Keratinocyte (primary cell): ENCODE measurements at regions not wholly inside any gene's neighbourhood (a gene's known extent, or its start where the extent isn't known, plus 50 kb on each side); places are given as distances from the start of the nearest gene placed in this dataset.

Experiments used
- DNase-seq: peaks from one replicate; pipeline ENCODE4 v3.0.0-alpha.2; 2011; ENCODE audit warnings: low read depth, missing footprints, low spot score
- FAIRE-seq: peaks from 2 replicates; lab custom pipeline; 2011; peaks lifted over from hg19 to GRCh38; lab: Jason Lieb, UNC
- H2AFZ ChIP-seq: 2 replicates; pipeline ENCODE4 v1.6.0; 2012; ENCODE audit warnings: low read length, control low read depth, inconsistent platforms; ENCODE audit not compliant: control insufficient read depth
- H3K27ac ChIP-seq: 2 replicates; pipeline ENCODE4 v1.5.1; 2011; ENCODE audit warnings: low read length; ENCODE audit not compliant: control insufficient read depth, insufficient read depth
- H3K27me3 ChIP-seq: 3 replicates; pipeline ENCODE4 v1.6.0; 2011; ENCODE audit warnings: low read length; ENCODE audit not compliant: control insufficient read depth, insufficient read depth; ENCODE audit errors: extremely low read depth
- H3K36me3 ChIP-seq, 2 experiments: 2 replicates in 1 of 2; 3 replicates in 1 of 2; pipeline ENCODE4 v1.5.1; 2011; ENCODE audit warnings: low read length in 2 of 2, mild to moderate bottlenecking in 1 of 2; ENCODE audit not compliant: control insufficient read depth in 2 of 2, insufficient read depth in 2 of 2; ENCODE audit errors: extremely low read depth in 1 of 2
- H3K4me1 ChIP-seq: 3 replicates; pipeline ENCODE4 v1.5.1; 2011; ENCODE audit warnings: low read length; ENCODE audit not compliant: control insufficient read depth, insufficient read depth; ENCODE audit errors: extremely low read depth
- H3K4me2 ChIP-seq: 3 replicates; pipeline ENCODE4 v1.6.0; 2011; ENCODE audit warnings: low read depth, low read length; ENCODE audit not compliant: control insufficient read depth, insufficient read depth; ENCODE audit errors: extremely low read depth
- H3K4me3 ChIP-seq, 3 experiments: fragments of 200-600 bp in 1 of 3; sonication (generic) in 1 of 3; 2 replicates in 2 of 3; 3 replicates in 1 of 3; pipeline ENCODE4 v1.5.1; 2011 to 2016; ENCODE audit warnings: low read length in 3 of 3, mild to moderate bottlenecking in 3 of 3, control low read depth in 2 of 3, inconsistent platforms in 1 of 3, low read depth in 1 of 3, mixed read lengths in 1 of 3, mixed run types in 1 of 3, moderate library complexity in 1 of 3; ENCODE audit not compliant: control insufficient read depth in 2 of 3, insufficient read depth in 2 of 3; ENCODE audit errors: extremely low read depth in 1 of 3
- H3K79me2 ChIP-seq: 2 replicates; pipeline ENCODE4 v1.6.0; 2012; ENCODE audit warnings: low read length; ENCODE audit not compliant: control insufficient read depth, insufficient read depth
- H3K9ac ChIP-seq: 3 replicates; pipeline ENCODE4 v1.6.0; 2011; ENCODE audit warnings: low read length; ENCODE audit not compliant: control insufficient read depth, insufficient read depth; ENCODE audit errors: extremely low read depth
- H3K9me1 ChIP-seq: 3 replicates; pipeline ENCODE4 v1.6.0; 2011; ENCODE audit warnings: low read length; ENCODE audit not compliant: control insufficient read depth, insufficient read depth; ENCODE audit errors: extremely low read depth
- H3K9me3 ChIP-seq: 2 replicates; pipeline ENCODE4 v1.5.1; 2012; ENCODE audit warnings: low read depth, low read length; ENCODE audit not compliant: control insufficient read depth
- H4K20me1 ChIP-seq: 3 replicates; pipeline ENCODE4 v1.6.0; 2011; ENCODE audit warnings: low read length; ENCODE audit not compliant: control insufficient read depth, insufficient read depth; ENCODE audit errors: extremely low read depth
- EZH2 ChIP-seq: IDR thresholded peaks from one replicate; pipeline ENCODE4 v1.6.1; 2012; ENCODE audit warnings: inconsistent platforms, mild to moderate bottlenecking, low read length, moderate library complexity
- dilution Hi-C: fragments of 300-500 bp; cut with MboI; formaldehyde crosslinking; loops from one replicate; pipeline ENCODE4 v1.7.0; 2020; ENCODE audit warnings: low sequenced_read_pairs; ENCODE audit not compliant: extremely low pct_ligation_motif_present
- TF ChIP-seq, protein P1 (sequence below), 3 experiments: IDR thresholded peaks in 1 of 3; conservative IDR thresholded peaks in 1 of 3; optimal IDR thresholded peaks in 1 of 3; 2 replicates in 2 of 3; 3 replicates in 1 of 3; pipeline versions ENCODE3 to v1.5.1; 2011; ENCODE audit warnings: low read length in 3 of 3, mild to moderate bottlenecking in 3 of 3, moderate library complexity in 2 of 3, control low read depth in 1 of 3, inconsistent platforms in 1 of 3; ENCODE audit not compliant: insufficient read depth in 2 of 3; ENCODE audit errors: extremely low read depth in 1 of 3

DNA sequence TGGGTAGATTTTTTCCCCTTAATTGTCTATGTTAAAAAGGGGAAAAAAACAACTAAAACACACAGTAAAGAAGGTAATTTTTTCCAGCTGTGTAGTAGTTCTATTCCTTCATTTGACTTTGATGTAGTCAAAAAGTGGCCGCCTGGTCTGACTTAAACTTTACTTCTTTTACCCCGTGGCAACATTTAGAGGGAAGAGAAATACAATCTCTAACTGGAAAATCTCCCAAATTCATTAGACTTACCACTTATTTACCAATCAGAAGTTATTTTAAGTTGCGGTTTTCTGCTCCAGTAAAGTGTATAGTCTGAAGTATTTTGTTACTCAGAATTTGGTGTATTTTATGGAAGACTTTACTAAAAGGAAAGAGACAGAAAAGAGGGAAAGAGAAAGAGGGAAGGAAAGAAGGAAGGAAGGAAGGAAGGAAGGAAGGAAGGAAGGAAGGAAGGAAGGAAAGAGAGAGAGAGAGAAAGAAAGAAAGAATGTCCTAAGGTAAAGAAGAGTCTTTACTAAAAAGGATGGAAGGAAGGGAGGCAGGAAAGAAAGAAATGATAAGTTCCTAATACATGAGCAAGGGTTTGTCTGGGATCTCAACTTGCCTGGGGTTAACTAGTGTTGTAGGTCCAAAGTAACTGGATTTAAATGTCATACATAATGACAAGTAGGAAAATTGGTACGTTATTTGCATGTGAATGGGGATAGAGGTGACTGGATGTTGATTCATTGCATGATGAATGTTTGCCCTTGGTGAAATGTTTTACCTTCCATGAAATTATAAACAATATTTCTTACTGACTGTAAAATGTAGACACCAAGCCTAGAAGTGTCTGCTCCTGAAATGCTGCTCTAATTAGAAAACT lies 135.1 kb downstream of the SAMD5 start:
- H3K27me3 ChIP-seq = no peaks in the 10 kb centered on the region
- dilution Hi-C loops = no loop called here
- H3K9me3 ChIP-seq = no peaks in the 10 kb centered on the region
- no peak for TF ChIP-seq EZH2
- TF ChIP-seq, protein P1, sequence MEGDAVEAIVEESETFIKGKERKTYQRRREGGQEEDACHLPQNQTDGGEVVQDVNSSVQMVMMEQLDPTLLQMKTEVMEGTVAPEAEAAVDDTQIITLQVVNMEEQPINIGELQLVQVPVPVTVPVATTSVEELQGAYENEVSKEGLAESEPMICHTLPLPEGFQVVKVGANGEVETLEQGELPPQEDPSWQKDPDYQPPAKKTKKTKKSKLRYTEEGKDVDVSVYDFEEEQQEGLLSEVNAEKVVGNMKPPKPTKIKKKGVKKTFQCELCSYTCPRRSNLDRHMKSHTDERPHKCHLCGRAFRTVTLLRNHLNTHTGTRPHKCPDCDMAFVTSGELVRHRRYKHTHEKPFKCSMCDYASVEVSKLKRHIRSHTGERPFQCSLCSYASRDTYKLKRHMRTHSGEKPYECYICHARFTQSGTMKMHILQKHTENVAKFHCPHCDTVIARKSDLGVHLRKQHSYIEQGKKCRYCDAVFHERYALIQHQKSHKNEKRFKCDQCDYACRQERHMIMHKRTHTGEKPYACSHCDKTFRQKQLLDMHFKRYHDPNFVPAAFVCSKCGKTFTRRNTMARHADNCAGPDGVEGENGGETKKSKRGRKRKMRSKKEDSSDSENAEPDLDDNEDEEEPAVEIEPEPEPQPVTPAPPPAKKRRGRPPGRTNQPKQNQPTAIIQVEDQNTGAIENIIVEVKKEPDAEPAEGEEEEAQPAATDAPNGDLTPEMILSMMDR (optimal IDR thresholded peaks at IDR 0.05 in 1 of 3, IDR thresholded peaks at IDR 0.05 in 1 of 3, conservative IDR thresholded peaks at IDR 0.05 in 1 of 3; ENCODE audit: extremely low read depth in 1 of 3, insufficient read depth in 2 of 3, low read length in 3 of 3) = no peak
- no peak overlapping the region for H3K4me3 ChIP-seq
- no peak overlapping the region for H2AFZ ChIP-seq
- no peak for DNase-seq
- H3K36me3 ChIP-seq = no peaks in the 10 kb centered on the region
- H3K27ac ChIP-seq = no peak overlapping the region
- H3K9me1 ChIP-seq = no peaks in the 10 kb centered on the region
- H3K9ac ChIP-seq = no peak overlapping the region
- H4K20me1 ChIP-seq = no peaks in the 10 kb centered on the region
- no peaks in the 10 kb centered on the region for H3K4me1 ChIP-seq
- H3K79me2 ChIP-seq = no peaks in the 10 kb centered on the region
- H3K4me2 ChIP-seq = no peak overlapping the region
- FAIRE-seq = no peak

DNA sequence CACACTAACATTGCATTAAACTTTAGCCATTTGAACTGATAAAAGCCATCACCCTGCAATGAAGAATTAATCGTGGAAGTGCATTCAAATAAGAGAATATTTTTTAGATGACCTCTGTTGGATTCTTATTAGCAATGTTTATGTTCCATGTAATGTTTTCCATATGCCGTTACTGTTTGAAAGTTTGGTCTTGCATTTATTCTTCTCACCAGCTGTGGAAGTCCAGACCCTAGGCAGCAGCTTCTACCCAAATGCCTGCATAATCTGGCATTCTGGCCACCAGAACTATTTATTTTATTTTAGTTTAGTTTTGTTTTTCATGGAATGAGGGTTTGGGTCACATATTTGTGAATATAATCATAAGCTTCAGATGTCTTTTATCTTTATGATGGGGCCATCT lies 140.4 kb downstream of the SAMD5 start:
- DNase-seq (no peak), FAIRE-seq (no peak)
- H2AFZ ChIP-seq = no peak overlapping the region
- H3K79me2 ChIP-seq = no peaks in the 10 kb centered on the region
- TF ChIP-seq, protein P1 (optimal IDR thresholded peaks at IDR 0.05 in 1 of 3, IDR thresholded peaks at IDR 0.05 in 1 of 3, conservative IDR thresholded peaks at IDR 0.05 in 1 of 3; ENCODE audit: extremely low read depth in 1 of 3, insufficient read depth in 2 of 3, low read length in 3 of 3) = no peak
- no peak for TF ChIP-seq EZH2
- no peaks in the 10 kb centered on the region for H3K4me1 ChIP-seq
- no peak overlapping the region for H3K4me2 ChIP-seq
- no peak overlapping the region for H3K27ac ChIP-seq
- H3K4me3 ChIP-seq = no peak overlapping the region
- H3K36me3 ChIP-seq = no peaks in the 10 kb centered on the region
- H3K9me1 ChIP-seq = no peaks in the 10 kb centered on the region
- H4K20me1 ChIP-seq = no peaks in the 10 kb centered on the region
- dilution Hi-C loops = no loop called here
- no peaks in the 10 kb centered on the region for H3K27me3 ChIP-seq
- no peak overlapping the region for H3K9ac ChIP-seq
- H3K9me3 ChIP-seq = no peaks in the 10 kb centered on the region
